B cell (primary cell): ENCODE measurements at regions not wholly inside any gene's neighbourhood (a gene's known extent, or its start where the extent isn't known, plus 50 kb on each side); places are given as distances from the start of the nearest gene placed in this dataset.
"Not testable (repeated sequence)": the region's sequence is repeated elsewhere in the genome, so short reads cannot be mapped to it uniquely, and the experiment has no call there.

Experiments used
- CTCF ChIP-seq: fragments of 200-600 bp; IDR thresholded peaks from one replicate; pipeline ENCODE4 v1.8.0; 2022; ENCODE audit warnings: antibody characterized with exemption, mild to moderate bottlenecking
- EZH2 ChIP-seq: IDR thresholded peaks from 2 replicates; pipeline ENCODE4 v1.6.1; 2012; ENCODE audit warnings: borderline replicate concordance, low read depth, mild to moderate bottlenecking, moderate library complexity, low read length; ENCODE audit not compliant: insufficient read depth, poor library complexity, severe bottlenecking

GRCh38 chr12:74600817-74601216 lies 63.2 kb downstream of the ATXN7L3B start:
- not testable (repeated sequence) for TF ChIP-seq CTCF, EZH2
